ENCODE measurements at regions not wholly inside any gene's neighbourhood (a gene's known extent, or its start where the extent isn't known, plus 50 kb on each side); places are given as distances from the start of the nearest gene placed in this dataset.

GRCh38 chr5:68356623-68357022, 141.1 kb downstream of the PIK3R1 start:
- TF ChIP-seq, protein P1, sequence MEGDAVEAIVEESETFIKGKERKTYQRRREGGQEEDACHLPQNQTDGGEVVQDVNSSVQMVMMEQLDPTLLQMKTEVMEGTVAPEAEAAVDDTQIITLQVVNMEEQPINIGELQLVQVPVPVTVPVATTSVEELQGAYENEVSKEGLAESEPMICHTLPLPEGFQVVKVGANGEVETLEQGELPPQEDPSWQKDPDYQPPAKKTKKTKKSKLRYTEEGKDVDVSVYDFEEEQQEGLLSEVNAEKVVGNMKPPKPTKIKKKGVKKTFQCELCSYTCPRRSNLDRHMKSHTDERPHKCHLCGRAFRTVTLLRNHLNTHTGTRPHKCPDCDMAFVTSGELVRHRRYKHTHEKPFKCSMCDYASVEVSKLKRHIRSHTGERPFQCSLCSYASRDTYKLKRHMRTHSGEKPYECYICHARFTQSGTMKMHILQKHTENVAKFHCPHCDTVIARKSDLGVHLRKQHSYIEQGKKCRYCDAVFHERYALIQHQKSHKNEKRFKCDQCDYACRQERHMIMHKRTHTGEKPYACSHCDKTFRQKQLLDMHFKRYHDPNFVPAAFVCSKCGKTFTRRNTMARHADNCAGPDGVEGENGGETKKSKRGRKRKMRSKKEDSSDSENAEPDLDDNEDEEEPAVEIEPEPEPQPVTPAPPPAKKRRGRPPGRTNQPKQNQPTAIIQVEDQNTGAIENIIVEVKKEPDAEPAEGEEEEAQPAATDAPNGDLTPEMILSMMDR (IDR thresholded peaks at IDR 0.05; ENCODE audit: low read depth, low read length, poor library complexity, severe bottlenecking), result no peak
- no peak for TF ChIP-seq EZH2phosphoT487 (IDR thresholded peaks at IDR 0.05; ENCODE audit: borderline replicate concordance, low read length)

Measured in DOHH2 (cell line).